Right ventricle myocardium inferior (tissue), 1 donor: ENCODE measurements at regions not wholly inside any gene's neighbourhood (a gene's known extent, or its start where the extent isn't known, plus 50 kb on each side); places are given as distances from the start of the nearest gene placed in this dataset.
"Not testable (repeated sequence)": the region's sequence is repeated elsewhere in the genome, so short reads cannot be mapped to it uniquely, and the experiment has no call there.

Source experiments
- ATAC-seq: fragments of 200-7000 bp; cut with Tn5 transposase; one replicate; pipeline ENCODE4 v1.9.1; 2020; ENCODE audit warnings: mild to moderate bottlenecking, moderate library complexity
- DNase-seq: peaks from one replicate; pipeline ENCODE4 v3.0.0; 2021; ENCODE audit errors: missing footprints
- intact Hi-C: fragments of 100-400 bp; cut with DNase I; formaldehyde crosslinking; loops from one replicate; pipeline ENCODE4 v1.11.0; 2022
- donor health status: DM: no; HTN: yes; CAD: no; lungs with severe emphysema.

- intact Hi-C loops, result no loop called here
- DNase-seq (no peak), ATAC-seq (no peak)
Measured at GRCh38 chr17:28247671-28248555, 71.1 kb upstream of the TMEM97 start.

GRCh38 chr17:28249706-28250105, 69.3 kb upstream of the TMEM97 start:
- DNase-seq (no peak), ATAC-seq (no peak)
- intact Hi-C loops, result loop anchor here (10.0 kb wide), 2 partner anchors 205 to 355 kb away; partner anchors contain the start of genes LYRM9 and NLK

- ATAC-seq (no peak), DNase-seq (no peak)
- intact Hi-C loops, result loop anchor here (10.0 kb wide), 2 partner anchors 208 to 358 kb away; partner anchors contain the start of genes LYRM9 and NLK
Measured at GRCh38 chr17:28252436-28252835, 66.6 kb upstream of the TMEM97 start.

DNA sequence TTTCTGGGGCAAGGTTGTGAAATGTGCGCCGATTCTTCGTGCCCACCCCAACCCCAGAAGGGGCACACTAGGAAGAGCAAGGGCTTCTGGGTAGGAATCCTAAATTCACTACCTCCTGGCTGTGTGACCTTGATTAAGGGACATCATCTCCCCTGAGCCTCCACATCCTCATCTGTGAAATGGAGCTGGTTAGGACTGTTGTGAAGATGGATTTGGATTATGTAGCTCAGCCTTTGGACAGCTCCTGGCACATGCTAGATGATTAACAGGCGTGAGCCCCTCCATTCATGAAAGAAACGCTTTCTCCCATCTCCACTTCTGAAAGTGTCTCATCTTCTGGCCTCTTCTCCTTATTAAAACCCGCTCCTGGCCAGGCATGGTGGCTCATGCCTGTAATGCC, 65.3 kb upstream of the TMEM97 start:
- intact Hi-C loops, result loop anchor here (10.0 kb wide), 2 partner anchors 209 to 359 kb away; partner anchors contain the start of genes LYRM9 and NLK
- no peak for DNase-seq
- no peak for ATAC-seq

- ATAC-seq, result no peak
- intact Hi-C loops, result loop anchor here (10.0 kb wide), 2 partner anchors 211 to 361 kb away; partner anchors contain the start of genes LYRM9 and NLK
- DNase-seq, result no peak
Measured at GRCh38 chr17:28255616-28256015, 63.4 kb upstream of the TMEM97 start.

GRCh38 chr17:28256370-28256769, 62.6 kb upstream of the TMEM97 start:
- DNase-seq, result no peak
- ATAC-seq, result no peak
- intact Hi-C loops, result loop anchor here (10.0 kb wide), 2 partner anchors 212 to 362 kb away; partner anchors contain the start of genes LYRM9 and NLK

- ATAC-seq (no peak), DNase-seq (no peak)
- intact Hi-C loops, result loop anchor here (10.0 kb wide), 2 partner anchors 212 to 362 kb away; partner anchors contain the start of genes LYRM9 and NLK
Measured at GRCh38 chr17:28256881-28257280, 62.1 kb upstream of the TMEM97 start.

DNA sequence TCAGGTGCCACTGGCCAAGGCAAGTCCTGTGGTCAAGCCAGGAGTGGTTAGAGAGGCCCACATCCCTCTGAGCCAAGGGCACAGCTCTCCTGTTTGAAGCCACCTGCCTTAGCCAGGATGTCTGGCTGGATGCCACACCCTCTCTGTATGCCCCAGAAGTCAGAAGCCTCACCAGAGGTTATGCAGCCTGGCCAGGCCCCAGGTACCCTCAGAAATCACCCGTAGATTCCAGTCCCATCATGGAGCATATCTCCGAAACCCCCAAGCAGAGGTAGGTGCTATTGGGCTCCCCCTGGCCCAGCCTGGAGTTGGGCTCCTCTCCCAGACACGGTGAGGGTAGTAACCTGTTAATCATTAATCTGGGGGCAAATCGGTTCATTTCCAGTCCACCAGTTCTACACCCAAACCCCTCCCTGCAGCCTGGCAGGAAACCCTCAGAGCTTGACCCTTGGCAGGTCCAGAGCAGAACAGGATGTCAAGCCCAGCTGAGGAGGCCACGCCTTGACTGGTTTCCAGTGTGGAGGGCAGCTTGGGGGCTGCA, 60.6 kb upstream of the TMEM97 start:
- ATAC-seq, result no peak
- intact Hi-C loops, result loop anchor here (10.0 kb wide), 2 partner anchors 214 to 364 kb away; partner anchors contain the start of genes LYRM9 and NLK
- DNase-seq, result no peak

GRCh38 chr17:28261219-28261618, 57.8 kb upstream of the TMEM97 start:
- DNase-seq, result no peak
- ATAC-seq, result no peak
- intact Hi-C loops, result no loop called here

- DNase-seq, ATAC-seq, intact Hi-C loops: not testable (repeated sequence)
Measured at GRCh38 chr17:28262123-28262745, 56.8 kb upstream of the TMEM97 start.

DNA sequence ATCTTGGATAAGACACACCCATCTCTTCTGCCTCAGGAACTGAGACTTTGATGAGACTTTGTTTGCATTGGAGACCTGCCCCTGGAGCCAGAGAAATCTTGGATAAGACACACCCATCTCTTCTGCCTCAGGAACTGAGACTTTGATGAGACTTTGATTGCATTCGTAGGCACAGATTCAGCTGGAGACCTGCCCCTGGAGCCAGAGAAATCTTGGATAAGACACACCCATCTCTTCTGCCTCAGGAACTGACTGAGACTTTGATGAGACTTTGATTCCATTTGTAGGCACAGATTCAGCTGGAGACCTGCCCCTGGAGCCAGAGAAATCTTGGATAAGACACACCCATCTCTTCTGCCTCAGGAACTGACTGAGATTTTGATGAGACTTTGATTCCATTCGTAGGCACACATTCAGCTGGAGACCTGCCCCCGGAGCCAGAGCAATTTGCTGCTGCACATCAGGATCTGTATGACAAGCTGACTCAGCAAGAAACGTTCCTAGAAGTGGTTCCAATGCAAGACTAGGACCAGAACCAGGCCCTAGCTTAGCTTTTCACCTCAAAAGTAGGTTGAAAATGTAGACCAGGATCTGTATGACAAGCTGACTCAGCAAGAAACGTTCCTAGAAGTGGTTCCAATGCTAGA, 54.0 kb upstream of the TMEM97 start:
- DNase-seq, intact Hi-C loops, ATAC-seq: not testable (repeated sequence)

DNA sequence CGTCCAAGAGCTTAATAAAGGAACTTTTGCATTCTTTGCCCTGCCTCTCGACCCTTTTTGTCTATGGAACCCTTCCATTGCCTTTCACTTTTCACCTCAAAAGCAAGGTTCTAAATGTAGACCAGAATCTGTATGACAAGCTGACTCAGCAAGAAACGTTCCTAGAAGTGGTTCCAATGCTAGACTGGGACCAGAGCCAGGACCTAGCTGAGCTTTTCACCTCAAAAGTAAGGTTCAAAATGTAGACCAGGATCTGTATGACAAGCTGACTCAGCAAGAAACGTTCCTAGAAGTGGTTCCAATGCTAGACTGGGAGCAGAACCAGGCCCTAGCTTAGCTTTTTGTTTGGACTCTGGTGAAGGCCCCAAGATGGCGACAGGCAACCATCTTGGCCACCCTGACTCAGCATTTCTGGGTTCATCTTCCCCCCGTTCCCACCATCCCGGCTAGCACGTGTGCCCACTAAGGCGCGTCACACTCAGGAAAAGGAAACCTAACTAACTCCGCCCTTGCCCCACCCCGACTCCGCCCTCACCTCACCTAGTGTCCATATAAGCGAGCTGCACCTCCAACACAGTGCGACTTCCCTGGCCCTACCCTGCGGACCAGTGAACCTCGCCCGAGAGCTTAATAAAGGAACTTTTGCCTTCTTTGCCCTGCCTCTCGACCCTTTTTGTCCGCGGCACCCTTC, 53.0 kb upstream of the TMEM97 start:
- ATAC-seq, DNase-seq, intact Hi-C loops: not testable (repeated sequence)

GRCh38 chr17:28266547-28266920, 52.5 kb upstream of the TMEM97 start:
- ATAC-seq, intact Hi-C loops: not testable (repeated sequence)

GRCh38 chr17:28266926-28267719, 51.9 kb upstream of the TMEM97 start:
- intact Hi-C loops, DNase-seq, ATAC-seq: not testable (repeated sequence)

More at GRCh38 chr17:28266547-28266920, 52.5 kb upstream of the TMEM97 start:
- DNase-seq, result not testable (repeated sequence)

- DNase-seq (peak; percentile 45), ATAC-seq (no peak)
- intact Hi-C loops, result no loop called here
Measured at GRCh38 chr17:28267720-28268609, 51.0 kb upstream of the TMEM97 start.

- DNase-seq (no peak), ATAC-seq (no peak)
- intact Hi-C loops, result no loop called here
Measured at GRCh38 chr17:28268610-28269313, 50.2 kb upstream of the TMEM97 start.
